HCT116 (cell line): ENCODE measurements at regions not wholly inside any gene's neighbourhood (a gene's known extent, or its start where the extent isn't known, plus 50 kb on each side); places are given as distances from the start of the nearest gene placed in this dataset.

Source experiments
- ATAC-seq: fragments of 200-7000 bp; cut with Tn5 transposase; 2 replicates; pipeline ENCODE4 v1.9.1; 2020; ENCODE audit warnings: mild to moderate bottlenecking, moderate library complexity
- BruUV-seq: library from RNA; stranded (reverse); fragments of 400-500 nt; replicated peaks from 2 replicates; lab custom pipeline; 2021; lab: Mats Ljungman, UMichigan
- CTCF ChIA-PET: fragments of 300-600 bp; sonication (Branson Sonifier 250); formaldehyde crosslinking; loops from one replicate; lab custom pipeline; 2021; ENCODE audit warnings: antibody characterized with exemption; lab: Charles Lee
- POLR2A ChIA-PET: fragments of 300-600, 350-600 bp; sonication (Branson Sonifier 250); formaldehyde crosslinking; loops from one replicate; lab custom pipeline; 2021; ENCODE audit warnings: antibody characterized with exemption; lab: Charles Lee
- RAD21 ChIA-PET, 2 experiments: fragments of 300-600 bp; sonication (Branson Sonifier 250); formaldehyde crosslinking; loops; one replicate each; lab custom pipeline; 2023; ENCODE audit warnings: low total read pairs in 2 of 2; ENCODE audit not compliant: uncharacterized antibody in 2 of 2, unreplicated experiment in 2 of 2, low non-redundant PET in 1 of 2; lab: Charles Lee
- DNase-seq: peaks from one replicate; pipeline ENCODE4 v3.0.0-alpha.2; 2010; ENCODE audit warnings: low read depth, low spot score
- H2AFZ ChIP-seq: fragments of 200-600 bp; shearing (Covaris generic), sonication (generic); 2 replicates; pipeline ENCODE4 v1.6.1; 2017; ENCODE audit warnings: low read depth, mixed run types, mixed read lengths, antibody characterized with exemption, low read length; ENCODE audit not compliant: poor library complexity, severe bottlenecking
- H3K27ac ChIP-seq: 2 replicates; pipeline ENCODE4 v1.5.1; 2012; ENCODE audit warnings: low read depth, low read length
- H3K27me3 ChIP-seq: fragments of 200-600 bp; sonication (generic); 2 replicates; pipeline ENCODE4 v1.6.1; 2016; ENCODE audit warnings: mixed run types, low read length, mixed read lengths; ENCODE audit not compliant: insufficient read depth
- H3K36me3 ChIP-seq, 2 experiments: fragments of 200-500 bp in 1 of 2; fragments of 200-600 bp in 1 of 2; sonication (Bioruptor generic) in 1 of 2; sonication (generic) in 1 of 2; 2 replicates each; pipeline versions ENCODE4 v1.5.1 to v1.6.1; 2014 to 2016; ENCODE audit warnings: low read length in 2 of 2, inconsistent platforms in 1 of 2, mixed read lengths in 1 of 2, mixed run types in 1 of 2; ENCODE audit not compliant: insufficient read depth in 2 of 2, control insufficient read depth in 1 of 2
- H3K4me1 ChIP-seq, 2 experiments: fragments of 200-600 bp in 1 of 2; sonication (generic) in 1 of 2; 2 replicates each; pipeline versions ENCODE4 v1.5.1 to v1.6.1; 2012 to 2017; ENCODE audit warnings: low read length in 2 of 2, inconsistent platforms in 1 of 2, mild to moderate bottlenecking in 1 of 2, mixed read lengths in 1 of 2, mixed run types in 1 of 2, moderate library complexity in 1 of 2; ENCODE audit not compliant: insufficient read depth in 2 of 2, control insufficient read depth in 1 of 2
- H3K4me2 ChIP-seq: fragments of 200-600 bp; sonication (generic); 2 replicates; pipeline ENCODE4 v1.6.1; 2017; ENCODE audit warnings: mixed run types, low read length, mixed read lengths
- H3K4me3 ChIP-seq, 2 experiments: fragments of 200-600 bp in 1 of 2; sonication (generic) in 1 of 2; replicated peaks in 1 of 2; 2 replicates each; pipeline ENCODE4 v1.5.1; 2011 to 2016; ENCODE audit warnings: low read length in 2 of 2, control low read depth in 1 of 2, low read depth in 1 of 2, mild to moderate bottlenecking in 1 of 2, mixed read lengths in 1 of 2, mixed run types in 1 of 2
- H3K79me2 ChIP-seq: fragments of 200-600 bp; sonication (generic); 2 replicates; pipeline ENCODE4 v1.6.1; 2017; ENCODE audit warnings: mild to moderate bottlenecking, mixed run types, low read length, moderate library complexity, mixed read lengths; ENCODE audit not compliant: insufficient read depth
- H3K9ac ChIP-seq: fragments of 200-600 bp; sonication (generic); 2 replicates; pipeline ENCODE4 v1.6.1; 2016; ENCODE audit warnings: low read length, mixed read lengths
- H3K9me2 ChIP-seq: fragments of 200-600 bp; sonication (generic), shearing (Covaris generic); 2 replicates; pipeline ENCODE4 v1.6.1; 2017; ENCODE audit warnings: mixed run types, mild to moderate bottlenecking, moderate library complexity; ENCODE audit not compliant: insufficient read depth
- H3K9me3 ChIP-seq, 2 experiments: fragments of 200-500 bp in 1 of 2; fragments of 200-600 bp in 1 of 2; sonication (Bioruptor generic) in 1 of 2; sonication (generic) in 1 of 2; 2 replicates each; pipeline ENCODE4 v1.6.1; 2014 to 2017; ENCODE audit warnings: low read length in 2 of 2, mixed read lengths in 2 of 2, inconsistent platforms in 1 of 2, low read depth in 1 of 2, mild to moderate bottlenecking in 1 of 2, mixed run types in 1 of 2, moderate library complexity in 1 of 2; ENCODE audit not compliant: control insufficient read depth in 1 of 2, insufficient read depth in 1 of 2
- H4K20me1 ChIP-seq: fragments of 200-600 bp; sonication (generic), shearing (Covaris generic); 2 replicates; pipeline ENCODE4 v1.6.1; 2017; ENCODE audit warnings: mixed run types, mild to moderate bottlenecking, moderate library complexity; ENCODE audit not compliant: insufficient read depth
- CEBPB ChIP-seq: IDR thresholded peaks from 2 replicates; pipeline ENCODE4 v1.6.1; 2012; ENCODE audit warnings: low read depth
- EZH2 ChIP-seq: fragments of 200-600 bp; sonication (generic); IDR thresholded peaks from 2 replicates; pipeline ENCODE4 v1.6.1; 2017; ENCODE audit warnings: antibody characterized with exemption, mixed run types
- EZH2phosphoT487 ChIP-seq: fragments of 200-600 bp; IDR thresholded peaks from 2 replicates; pipeline ENCODE4 v1.6.1; 2018; ENCODE audit warnings: antibody characterized with exemption, borderline replicate concordance
- JUND ChIP-seq: IDR thresholded peaks from 2 replicates; pipeline ENCODE4 v1.6.1; 2012
- MAX ChIP-seq: IDR thresholded peaks from 2 replicates; pipeline ENCODE4 v1.6.1; 2012
- POLR2A ChIP-seq: IDR thresholded peaks from 2 replicates; pipeline ENCODE4 v1.7.0; 2011; ENCODE audit warnings: borderline replicate concordance; ENCODE audit not compliant: insufficient read depth, insufficient read length; ENCODE audit errors: extremely low read depth
- RAD21 ChIP-seq: IDR thresholded peaks from 2 replicates; pipeline ENCODE4 v1.6.1; 2012; ENCODE audit warnings: low read depth, mild to moderate bottlenecking
- REST ChIP-seq: IDR thresholded peaks from 2 replicates; pipeline ENCODE4 v1.6.1; 2012; ENCODE audit warnings: low read depth
- SIN3A ChIP-seq: IDR thresholded peaks from 2 replicates; pipeline ENCODE4 v1.6.1; 2012; ENCODE audit warnings: low read depth
- YY1 ChIP-seq: IDR thresholded peaks from 2 replicates; pipeline ENCODE4 v1.6.1; 2011; ENCODE audit warnings: low read length, low read depth, moderate library complexity, mild to moderate bottlenecking; ENCODE audit not compliant: insufficient replicate concordance; ENCODE audit errors: extremely low read depth
- ZBTB33 ChIP-seq: IDR thresholded peaks from 2 replicates; pipeline ENCODE4 v1.6.1; 2011; ENCODE audit warnings: mild to moderate bottlenecking, low read length, moderate library complexity; ENCODE audit not compliant: insufficient replicate concordance; ENCODE audit errors: extremely low read depth
- ZFX ChIP-seq: fragments of 450-650 bp; IDR thresholded peaks from 2 replicates; pipeline ENCODE4 v1.6.1; 2017
- intact Hi-C: fragments of 100-400 bp; cut with micrococcal nuclease; formaldehyde crosslinking; loops from 2 replicates; pipeline ENCODE4 v1.10.0; 2022

- POLR2A ChIA-PET, result no interaction called here
- DNase-seq, result no peak
- TF ChIP-seq ZFX (no peak), RAD21 (no peak), YY1 (no peak), EZH2 (no peak), CEBPB (no peak), JUND (no peak), EZH2phosphoT487 (no peak), SIN3A (no peak), POLR2A (no peak), REST (no peak), ZBTB33 (no peak), MAX (no peak)
- TF ChIP-seq, all 23 proteins: peak for 0
- Histone ChIP-seq H3K36me3 (no peaks in the 10 kb centered on the region), H3K9me3 (peaks cover 6 to 38% of the 10 kb centered on the region in 2 experiments; a peak in 2 of 4 replicates), H3K27ac (no peak overlapping the region), H3K9me2 (no peaks in the 10 kb centered on the region), H3K4me3 (no peak overlapping the region), H3K9ac (no peak overlapping the region), H3K4me2 (no peak overlapping the region), H4K20me1 (no peaks in the 10 kb centered on the region), H3K27me3 (no peaks in the 10 kb centered on the region), H3K79me2 (no peaks in the 10 kb centered on the region), H3K4me1 (no peaks in the 10 kb centered on the region), H2AFZ (no peak overlapping the region)
- no TSS peak for BruUV-seq
- ATAC-seq, result no peak
- ChIA-PET CTCF (no interaction called here), RAD21 (no interaction called here)
- intact Hi-C loops, result no loop called here
Observed at GRCh38 chr18:78031589-78031988, 781.9 kb downstream of the GALR1 start.
